ENCODE measurements at regions not wholly inside any gene's neighbourhood (a gene's known extent, or its start where the extent isn't known, plus 50 kb on each side); places are given as distances from the start of the nearest gene placed in this dataset.

DNA sequence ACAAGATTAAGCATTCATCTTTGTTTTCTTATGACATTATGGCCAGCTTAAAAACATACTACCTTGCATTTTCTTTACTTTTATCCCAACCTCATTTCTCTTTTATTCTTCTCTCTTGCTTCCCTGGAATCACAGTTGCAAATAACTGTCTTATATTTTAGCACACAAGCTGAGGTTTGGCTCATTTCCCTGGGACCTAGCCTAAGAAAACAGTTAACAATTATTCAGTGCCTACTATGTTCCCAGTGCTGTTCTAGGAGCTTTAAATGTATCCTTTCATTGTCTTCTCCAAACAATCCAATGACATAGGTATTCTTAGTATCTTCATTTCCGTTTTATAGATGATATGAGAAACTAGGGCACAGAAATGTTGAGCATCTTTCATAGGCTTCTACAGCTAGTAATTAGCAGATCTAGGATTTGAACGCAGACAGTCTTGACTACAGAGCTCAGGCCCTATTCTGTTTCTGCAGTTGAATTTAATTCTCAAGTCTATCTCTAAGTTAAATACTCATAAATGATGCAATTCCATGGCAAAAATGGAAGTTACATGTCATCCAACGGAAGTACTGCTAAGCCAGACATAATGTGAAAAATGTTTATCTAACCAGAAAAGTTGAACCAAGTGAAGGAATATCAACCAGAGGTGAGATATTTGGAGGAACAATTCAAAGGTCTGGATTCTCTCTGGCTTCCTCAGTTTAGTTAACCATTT is 52.3 kb upstream of the MTAP start:
- Mint-ChIP-seq H3K27ac (no peak overlapping the region), H3K4me3 (no peak overlapping the region), H3K36me3 (ENCODE audit: insufficient read depth in 1 of 3, low read depth in 3 of 3) (no peaks in the 10 kb centered on the region), H3K27me3 (ENCODE audit: low read depth) (peaks cover 100% of the 10 kb centered on the region), H3K4me1 (peaks cover 7% of the 10 kb centered on the region in 2 experiments), H3K9me3 (peaks cover 0 to 2% of the 10 kb centered on the region in 2 experiments; a peak in 1 of 5 replicates)
- no peak overlapping the region for H3K27ac ChIP-seq (ENCODE audit: insufficient read length, low read depth, low read length)
- no CpG with 5 or more reads among the region's 3 CpGs for WGBS (ENCODE audit: extremely low coverage, insufficient read length, low lambda C conversion rate)
- no peak overlapping the region for H3K14ac ChIP-seq (ENCODE audit: insufficient read depth, low read length)
- no peak overlapping the region for H2BK120ac ChIP-seq (ENCODE audit: low read depth, low read length, poor library complexity, severe bottlenecking)
- H3K27me3 ChIP-seq (ENCODE audit: insufficient read depth, low read length): peaks cover 76% of the 10 kb centered on the region
- no peaks in the 10 kb centered on the region for H3K23me2 ChIP-seq (ENCODE audit: insufficient read length, low read depth, low read length, poor library complexity, severe bottlenecking)
- H3K9me3 ChIP-seq (ENCODE audit: control insufficient read depth, low read depth, low read length): no peaks in the 10 kb centered on the region
- no peak overlapping the region for H4K91ac ChIP-seq (ENCODE audit: insufficient read length, low read depth, low read length)
- H2BK5ac ChIP-seq (ENCODE audit: insufficient read length, low read length): no peak overlapping the region
- DNase-seq: no peak
- no peak overlapping the region for H2BK15ac ChIP-seq (ENCODE audit: low read depth, low read length)
- no peak overlapping the region for H2BK20ac ChIP-seq (ENCODE audit: low read depth, low read length, poor library complexity, severe bottlenecking)
- H2AFZ ChIP-seq (ENCODE audit: low read length): no peak overlapping the region
- H4K8ac ChIP-seq (replicated peaks; ENCODE audit: insufficient read length, low read depth, low read length): no peak overlapping the region
- TF ChIP-seq, protein P1, sequence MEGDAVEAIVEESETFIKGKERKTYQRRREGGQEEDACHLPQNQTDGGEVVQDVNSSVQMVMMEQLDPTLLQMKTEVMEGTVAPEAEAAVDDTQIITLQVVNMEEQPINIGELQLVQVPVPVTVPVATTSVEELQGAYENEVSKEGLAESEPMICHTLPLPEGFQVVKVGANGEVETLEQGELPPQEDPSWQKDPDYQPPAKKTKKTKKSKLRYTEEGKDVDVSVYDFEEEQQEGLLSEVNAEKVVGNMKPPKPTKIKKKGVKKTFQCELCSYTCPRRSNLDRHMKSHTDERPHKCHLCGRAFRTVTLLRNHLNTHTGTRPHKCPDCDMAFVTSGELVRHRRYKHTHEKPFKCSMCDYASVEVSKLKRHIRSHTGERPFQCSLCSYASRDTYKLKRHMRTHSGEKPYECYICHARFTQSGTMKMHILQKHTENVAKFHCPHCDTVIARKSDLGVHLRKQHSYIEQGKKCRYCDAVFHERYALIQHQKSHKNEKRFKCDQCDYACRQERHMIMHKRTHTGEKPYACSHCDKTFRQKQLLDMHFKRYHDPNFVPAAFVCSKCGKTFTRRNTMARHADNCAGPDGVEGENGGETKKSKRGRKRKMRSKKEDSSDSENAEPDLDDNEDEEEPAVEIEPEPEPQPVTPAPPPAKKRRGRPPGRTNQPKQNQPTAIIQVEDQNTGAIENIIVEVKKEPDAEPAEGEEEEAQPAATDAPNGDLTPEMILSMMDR (conservative IDR thresholded peaks at IDR 0.05): no peak
- no peak overlapping the region for H2BK12ac ChIP-seq (ENCODE audit: insufficient read length, low read depth, low read length)
- no peak overlapping the region for H3K4ac ChIP-seq (ENCODE audit: low read depth, low read length)
- no peak overlapping the region for H3K56ac ChIP-seq (ENCODE audit: insufficient read length, low read depth, low read length)
- H3K18ac ChIP-seq (ENCODE audit: insufficient read length, low read depth, low read length): no peak overlapping the region
- no peak overlapping the region for H4K5ac ChIP-seq (ENCODE audit: insufficient read length, low read depth, low read length)
- H3T11ph ChIP-seq (ENCODE audit: low read length): no peak overlapping the region
- H2AK5ac ChIP-seq (ENCODE audit: insufficient read length, low read length): no peak overlapping the region
- H3K79me1 ChIP-seq (ENCODE audit: insufficient read depth, low read depth, low read length, poor library complexity, severe bottlenecking): no peaks in the 10 kb centered on the region
- no peak overlapping the region for H3K23ac ChIP-seq (ENCODE audit: insufficient read length, low read depth, low read length)
- no peaks in the 10 kb centered on the region for H3K4me1 ChIP-seq (ENCODE audit: insufficient read depth, low read length)
- no peaks in the 10 kb centered on the region for H4K20me1 ChIP-seq (ENCODE audit: control insufficient read depth, insufficient read depth, insufficient read length)
- H3K4me2 ChIP-seq (ENCODE audit: insufficient read depth, insufficient read length, low read length): no peak overlapping the region
- no peaks in the 10 kb centered on the region for H3K79me2 ChIP-seq (ENCODE audit: insufficient read depth, low read length)
- H3K9ac ChIP-seq (ENCODE audit: extremely low read depth, insufficient read length, low read length): no peak overlapping the region

Data from H9 (cell line).